HG03565 (cell line): ENCODE measurements at regions not wholly inside any gene's neighbourhood (a gene's known extent, or its start where the extent isn't known, plus 50 kb on each side); places are given as distances from the start of the nearest gene placed in this dataset.
"Not testable (repeated sequence)": the region's sequence is repeated elsewhere in the genome, so short reads cannot be mapped to it uniquely, and the experiment has no call there.

Experiments used
- ATAC-seq: cut with Tn5 transposase; IDR thresholded peaks from one replicate; pipeline ENCODE4 v1.9.1; 2021; ENCODE audit warnings: mild to moderate bottlenecking, moderate library complexity; ENCODE audit not compliant: unreplicated experiment

GRCh38 chr5:145395151-145395550, 440.0 kb downstream of the PRELID2 start:
- not testable (repeated sequence) for ATAC-seq

- no peak for ATAC-seq
These were observed 441.7 kb downstream of the PRELID2 start for GRCh38 chr5:145393426-145393825.

- ATAC-seq, result no peak
These were observed 446.1 kb downstream of the PRELID2 start for GRCh38 chr5:145389047-145389446.

- no peak for ATAC-seq
These were observed 449.9 kb downstream of the PRELID2 start for GRCh38 chr5:145385276-145385675.

- ATAC-seq, result no peak
These were observed 456.9 kb downstream of the PRELID2 start for GRCh38 chr5:145378226-145378625.

- ATAC-seq, result no peak
These were observed 459.6 kb downstream of the PRELID2 start for GRCh38 chr5:145375521-145375920.

- ATAC-seq, result no peak
These were observed 469.7 kb downstream of the PRELID2 start for GRCh38 chr5:145365464-145365863.

GRCh38 chr5:145362266-145362665, 472.9 kb downstream of the PRELID2 start:
- ATAC-seq, result no peak

GRCh38 chr5:145360936-145361335, 474.2 kb downstream of the PRELID2 start:
- no peak for ATAC-seq

- no peak for ATAC-seq
These were observed 484.6 kb downstream of the PRELID2 start for GRCh38 chr5:145350513-145350912.

GRCh38 chr5:145347026-145347616, 488.0 kb downstream of the PRELID2 start:
- ATAC-seq, result peak; percentile 62

GRCh38 chr5:145345511-145346287, 489.4 kb downstream of the PRELID2 start:
- no peak for ATAC-seq

- ATAC-seq, result no peak
These were observed 493.3 kb downstream of the PRELID2 start for GRCh38 chr5:145341842-145342241.

GRCh38 chr5:145340099-145340498, 495.0 kb downstream of the PRELID2 start:
- no peak for ATAC-seq

- no peak for ATAC-seq
These were observed 510.2 kb downstream of the PRELID2 start for GRCh38 chr5:145324767-145325479.

GRCh38 chr5:145324101-145324500, 511.0 kb downstream of the PRELID2 start:
- no peak for ATAC-seq

- peak; percentile 64 for ATAC-seq
These were observed 518.9 kb downstream of the PRELID2 start for GRCh38 chr5:145316282-145316681.

GRCh38 chr5:145307866-145308382, 527.2 kb downstream of the PRELID2 start:
- ATAC-seq, result no peak

- ATAC-seq, result no peak
These were observed 539.8 kb downstream of the PRELID2 start for GRCh38 chr5:145295236-145295835.

- no peak for ATAC-seq
These were observed 540.8 kb downstream of the PRELID2 start for GRCh38 chr5:145294331-145294730.

- no peak for ATAC-seq
These were observed 541.4 kb downstream of the PRELID2 start for GRCh38 chr5:145293716-145294115.
